DMS114 treated with DMSO at 0.1 percent for 48 hours (cell line): ENCODE measurements at regions not wholly inside any gene's neighbourhood (a gene's known extent, or its start where the extent isn't known, plus 50 kb on each side); places are given as distances from the start of the nearest gene placed in this dataset.
"Not testable (repeated sequence)": the region's sequence is repeated elsewhere in the genome, so short reads cannot be mapped to it uniquely, and the experiment has no call there.

Experiments
- DNase-seq: peaks from one replicate; lab custom pipeline; 2025; ENCODE audit not compliant: unreplicated experiment; lab: John Stamatoyannopoulos, UW

- DNase-seq = no peak
These were observed 183.8 kb upstream of the ITGA1 start for GRCh38 chr5:52603778-52604554.

- DNase-seq = no peak
These were observed 182.1 kb upstream of the ITGA1 start for GRCh38 chr5:52605317-52606313.

GRCh38 chr5:52607227-52607824 lies 180.4 kb upstream of the ITGA1 start:
- no peak for DNase-seq

GRCh38 chr5:52620315-52620714 lies 167.4 kb upstream of the ITGA1 start:
- no peak for DNase-seq

GRCh38 chr5:52623291-52623690 lies 164.4 kb upstream of the ITGA1 start:
- no peak for DNase-seq

GRCh38 chr5:52624291-52624690 lies 163.4 kb upstream of the ITGA1 start:
- DNase-seq = no peak

GRCh38 chr5:52626312-52626711 lies 161.4 kb upstream of the ITGA1 start:
- no peak for DNase-seq

- no peak for DNase-seq
These were observed 160.0 kb upstream of the ITGA1 start for GRCh38 chr5:52627740-52628139.

GRCh38 chr5:52632281-52632680 lies 155.4 kb upstream of the ITGA1 start:
- DNase-seq = no peak

GRCh38 chr5:52634171-52634570 lies 153.5 kb upstream of the ITGA1 start:
- not testable (repeated sequence) for DNase-seq

GRCh38 chr5:52638732-52639131 lies 149.0 kb upstream of the ITGA1 start:
- DNase-seq = no peak

- DNase-seq = no peak
These were observed 139.0 kb upstream of the ITGA1 start for GRCh38 chr5:52648726-52649125.

GRCh38 chr5:52655163-52655562 lies 132.6 kb upstream of the ITGA1 start:
- no peak for DNase-seq

- no peak for DNase-seq
These were observed 131.0 kb upstream of the ITGA1 start for GRCh38 chr5:52656569-52657246.

- DNase-seq = peak; percentile 66
These were observed 130.5 kb upstream of the ITGA1 start for GRCh38 chr5:52657247-52657645.

GRCh38 chr5:52658246-52658645 lies 129.5 kb upstream of the ITGA1 start:
- no peak for DNase-seq

GRCh38 chr5:52660621-52661020 lies 127.1 kb upstream of the ITGA1 start:
- no peak for DNase-seq

- DNase-seq = no peak
These were observed 125.7 kb upstream of the ITGA1 start for GRCh38 chr5:52661903-52662595.

GRCh38 chr5:52665559-52665958 lies 122.2 kb upstream of the ITGA1 start:
- DNase-seq = no peak

- no peak for DNase-seq
These were observed 119.6 kb upstream of the ITGA1 start for GRCh38 chr5:52668139-52668538.
